IPS-18a (cell line): ENCODE measurements at regions not wholly inside any gene's neighbourhood (a gene's known extent, or its start where the extent isn't known, plus 50 kb on each side); places are given as distances from the start of the nearest gene placed in this dataset.

ENCODE experiments used
- H3K27ac ChIP-seq: one replicate; pipeline ENCODE4 v1.5.1; 2013; ENCODE audit warnings: low read length
- H3K27me3 ChIP-seq: one replicate; pipeline ENCODE4 v1.6.1; 2013; ENCODE audit warnings: mild to moderate bottlenecking, low read length; ENCODE audit not compliant: control insufficient read depth, insufficient read depth
- H3K36me3 ChIP-seq: one replicate; pipeline ENCODE4 v1.6.1; 2013; ENCODE audit warnings: low read depth, low read length; ENCODE audit not compliant: control insufficient read depth
- H3K4me1 ChIP-seq: one replicate; pipeline ENCODE4 v1.6.1; 2013; ENCODE audit warnings: low read depth, low read length; ENCODE audit not compliant: control insufficient read depth
- H3K4me3 ChIP-seq: one replicate; pipeline ENCODE4 v1.5.1; 2013; ENCODE audit warnings: low read length
- H3K9ac ChIP-seq: one replicate; pipeline ENCODE4 v1.6.1; 2013; ENCODE audit warnings: mild to moderate bottlenecking, low read length, moderate library complexity
- H3K9me3 ChIP-seq: one replicate; pipeline ENCODE4 v1.6.1; 2013; ENCODE audit warnings: low read depth, low read length; ENCODE audit not compliant: control insufficient read depth

DNA sequence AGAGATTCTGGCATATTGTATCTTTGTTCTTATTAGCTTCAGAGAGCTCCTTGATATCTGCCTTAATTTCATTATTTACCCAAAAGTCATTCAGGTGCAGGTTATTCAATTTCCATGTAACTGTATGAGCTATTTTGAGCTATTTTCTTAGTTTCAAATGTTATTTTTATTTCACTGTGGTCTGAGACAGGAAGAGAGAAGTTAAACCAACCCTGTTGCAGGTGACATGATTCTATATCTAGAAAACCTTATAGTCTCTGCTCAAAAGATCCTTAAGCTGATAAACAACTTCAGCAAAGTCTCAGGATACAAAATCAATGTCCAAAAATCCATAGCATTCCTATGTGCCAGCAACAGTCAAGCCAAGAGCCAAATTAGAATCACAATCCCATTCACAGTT lies 1644.0 kb upstream of the B3GALT2 start:
- no peaks in the 10 kb centered on the region for H3K9me3 ChIP-seq
- no peak overlapping the region for H3K4me3 ChIP-seq
- no peak overlapping the region for H3K27ac ChIP-seq
- H3K4me1 ChIP-seq: no peaks in the 10 kb centered on the region
- no peaks in the 10 kb centered on the region for H3K36me3 ChIP-seq
- no peaks in the 10 kb centered on the region for H3K27me3 ChIP-seq
- no peak overlapping the region for H3K9ac ChIP-seq

DNA sequence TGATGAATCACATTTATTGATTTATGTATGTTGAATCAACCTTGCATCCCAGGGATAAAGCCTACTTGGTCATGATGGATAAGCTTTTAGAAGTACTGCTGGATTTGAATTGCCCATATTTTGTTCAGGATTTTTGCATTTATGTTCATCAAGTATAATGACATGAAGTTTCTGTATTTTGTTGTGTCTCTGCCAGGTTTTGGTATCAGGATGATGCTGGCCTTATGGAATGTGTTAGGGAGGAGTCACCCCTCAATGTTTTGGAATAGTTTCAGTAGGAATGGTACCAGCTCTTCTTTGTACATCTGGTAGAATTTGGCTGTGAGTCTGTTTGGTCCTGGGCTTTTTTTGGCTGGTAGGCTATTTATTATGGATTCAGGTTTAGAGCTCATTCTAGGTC lies 1643.1 kb upstream of the B3GALT2 start:
- H3K27me3 ChIP-seq: no peaks in the 10 kb centered on the region
- H3K9ac ChIP-seq: no peak overlapping the region
- no peaks in the 10 kb centered on the region for H3K9me3 ChIP-seq
- H3K4me3 ChIP-seq: no peak overlapping the region
- H3K27ac ChIP-seq: no peak overlapping the region
- H3K36me3 ChIP-seq: no peaks in the 10 kb centered on the region
- no peaks in the 10 kb centered on the region for H3K4me1 ChIP-seq

DNA sequence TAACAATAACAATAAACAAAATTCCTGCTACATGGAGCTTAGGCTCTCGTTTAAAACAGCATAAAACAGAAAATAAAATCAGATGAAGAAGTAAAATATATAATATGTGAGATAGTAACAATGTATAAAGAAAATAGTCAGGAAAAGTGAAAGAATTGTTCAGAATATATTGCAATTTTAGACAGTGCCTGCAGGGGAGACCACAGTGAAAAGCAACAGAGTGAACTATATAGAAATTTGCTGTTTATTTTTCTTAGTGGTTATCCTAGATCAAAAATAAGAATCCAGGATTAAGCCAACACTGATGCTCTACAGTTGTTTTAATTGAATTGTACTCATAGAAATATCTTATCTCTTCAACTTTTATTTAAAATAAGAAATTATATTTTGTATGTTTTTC lies 1639.0 kb upstream of the B3GALT2 start:
- Histone ChIP-seq H3K4me1 (no peaks in the 10 kb centered on the region), H3K36me3 (no peaks in the 10 kb centered on the region), H3K27me3 (no peaks in the 10 kb centered on the region), H3K9ac (no peak overlapping the region), H3K4me3 (no peak overlapping the region), H3K9me3 (no peaks in the 10 kb centered on the region), H3K27ac (no peak overlapping the region)

DNA sequence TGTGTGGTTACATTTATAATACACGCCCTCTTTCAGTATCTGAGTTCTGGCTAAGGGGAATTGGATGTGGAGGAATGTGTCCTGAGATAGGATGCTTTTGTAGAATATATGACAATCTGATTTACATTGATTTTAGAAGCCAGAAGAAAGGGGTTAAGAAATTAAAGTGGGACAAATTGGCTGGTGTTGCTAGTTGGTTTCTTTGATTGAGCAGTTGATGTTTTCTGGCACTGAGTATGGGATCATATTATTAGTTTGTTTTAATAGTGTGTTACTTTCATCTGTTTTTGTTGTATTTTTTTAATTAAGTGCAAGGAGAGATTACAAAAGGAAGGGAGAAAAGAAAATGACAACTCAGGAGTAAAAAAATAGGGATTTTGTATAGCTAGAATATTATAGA lies 1634.7 kb upstream of the B3GALT2 start:
- H3K4me3 ChIP-seq: no peak overlapping the region
- no peaks in the 10 kb centered on the region for H3K36me3 ChIP-seq
- H3K27ac ChIP-seq: no peak overlapping the region
- no peaks in the 10 kb centered on the region for H3K9me3 ChIP-seq
- no peaks in the 10 kb centered on the region for H3K4me1 ChIP-seq
- no peak overlapping the region for H3K9ac ChIP-seq
- no peaks in the 10 kb centered on the region for H3K27me3 ChIP-seq

DNA sequence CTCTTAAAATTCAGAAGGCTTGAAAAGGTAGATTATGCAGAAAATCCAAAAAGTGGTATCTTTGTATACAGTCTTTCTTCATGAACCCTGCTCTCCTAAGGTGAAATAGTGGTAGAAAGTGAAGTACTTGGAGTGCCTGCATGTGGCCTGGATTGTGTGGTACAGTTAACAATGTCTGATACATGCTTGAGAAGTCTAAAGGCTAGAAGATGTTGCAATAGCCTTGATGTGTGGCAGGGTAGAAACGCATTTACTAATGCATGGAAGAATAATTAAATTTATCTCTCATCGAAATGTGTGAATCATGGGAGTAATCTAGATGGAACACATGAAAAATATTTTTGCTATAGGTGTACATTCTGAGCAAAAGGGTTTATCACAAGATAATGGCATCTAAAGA lies 1632.3 kb upstream of the B3GALT2 start:
- no peaks in the 10 kb centered on the region for H3K4me1 ChIP-seq
- no peaks in the 10 kb centered on the region for H3K27me3 ChIP-seq
- no peak overlapping the region for H3K4me3 ChIP-seq
- H3K9me3 ChIP-seq: no peaks in the 10 kb centered on the region
- no peak overlapping the region for H3K9ac ChIP-seq
- no peaks in the 10 kb centered on the region for H3K36me3 ChIP-seq
- H3K27ac ChIP-seq: no peak overlapping the region

- Histone ChIP-seq H3K36me3 (no peaks in the 10 kb centered on the region), H3K4me3 (no peak overlapping the region), H3K9me3 (no peaks in the 10 kb centered on the region), H3K27ac (no peak overlapping the region), H3K27me3 (no peaks in the 10 kb centered on the region), H3K9ac (no peak overlapping the region), H3K4me1 (no peaks in the 10 kb centered on the region)
Observed at GRCh38 chr1:194816859-194817258, 1630.4 kb upstream of the B3GALT2 start.

- H3K36me3 ChIP-seq: no peaks in the 10 kb centered on the region
- no peaks in the 10 kb centered on the region for H3K9me3 ChIP-seq
- H3K9ac ChIP-seq: no peak overlapping the region
- no peaks in the 10 kb centered on the region for H3K4me1 ChIP-seq
- no peak overlapping the region for H3K4me3 ChIP-seq
- H3K27ac ChIP-seq: no peak overlapping the region
- no peaks in the 10 kb centered on the region for H3K27me3 ChIP-seq
Observed at GRCh38 chr1:194813096-194813495, 1626.7 kb upstream of the B3GALT2 start.

DNA sequence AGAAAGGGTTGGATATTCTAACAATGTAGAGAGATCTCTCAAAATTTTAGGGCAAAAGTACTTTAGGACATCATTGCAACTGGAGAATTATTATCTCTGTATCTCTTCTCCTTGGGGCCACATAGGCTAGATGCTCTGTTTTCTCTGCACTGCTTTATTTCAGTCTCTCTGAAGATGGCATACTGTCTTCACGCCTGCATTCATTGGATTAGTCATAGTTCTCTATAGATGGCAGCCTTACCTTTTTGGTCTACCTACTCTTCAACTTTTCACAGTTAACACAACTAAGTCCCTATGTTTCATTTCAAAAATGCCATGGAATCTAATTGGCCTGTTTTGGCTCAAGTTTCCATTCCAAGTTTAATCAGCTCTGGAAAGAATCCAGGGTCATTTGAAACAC lies 1623.3 kb upstream of the B3GALT2 start:
- H3K9ac ChIP-seq: no peak overlapping the region
- no peaks in the 10 kb centered on the region for H3K9me3 ChIP-seq
- H3K4me3 ChIP-seq: no peak overlapping the region
- H3K36me3 ChIP-seq: no peaks in the 10 kb centered on the region
- H3K4me1 ChIP-seq: no peaks in the 10 kb centered on the region
- H3K27ac ChIP-seq: no peak overlapping the region
- no peaks in the 10 kb centered on the region for H3K27me3 ChIP-seq

GRCh38 chr1:194809215-194809614 lies 1622.8 kb upstream of the B3GALT2 start:
- Histone ChIP-seq H3K4me3 (no peak overlapping the region), H3K9me3 (no peaks in the 10 kb centered on the region), H3K4me1 (no peaks in the 10 kb centered on the region), H3K9ac (no peak overlapping the region), H3K27me3 (no peaks in the 10 kb centered on the region), H3K27ac (no peak overlapping the region), H3K36me3 (no peaks in the 10 kb centered on the region)

- H3K9me3 ChIP-seq: no peaks in the 10 kb centered on the region
- no peaks in the 10 kb centered on the region for H3K36me3 ChIP-seq
- no peaks in the 10 kb centered on the region for H3K27me3 ChIP-seq
- H3K4me1 ChIP-seq: no peaks in the 10 kb centered on the region
- H3K9ac ChIP-seq: no peak overlapping the region
- H3K4me3 ChIP-seq: no peak overlapping the region
- H3K27ac ChIP-seq: no peak overlapping the region
Observed at GRCh38 chr1:194807530-194808220, 1621.3 kb upstream of the B3GALT2 start.

- H3K4me1 ChIP-seq: no peaks in the 10 kb centered on the region
- no peak overlapping the region for H3K27ac ChIP-seq
- no peak overlapping the region for H3K9ac ChIP-seq
- H3K27me3 ChIP-seq: no peaks in the 10 kb centered on the region
- no peaks in the 10 kb centered on the region for H3K9me3 ChIP-seq
- no peaks in the 10 kb centered on the region for H3K36me3 ChIP-seq
- H3K4me3 ChIP-seq: no peak overlapping the region
Observed at GRCh38 chr1:194802572-194802971, 1616.2 kb upstream of the B3GALT2 start.

DNA sequence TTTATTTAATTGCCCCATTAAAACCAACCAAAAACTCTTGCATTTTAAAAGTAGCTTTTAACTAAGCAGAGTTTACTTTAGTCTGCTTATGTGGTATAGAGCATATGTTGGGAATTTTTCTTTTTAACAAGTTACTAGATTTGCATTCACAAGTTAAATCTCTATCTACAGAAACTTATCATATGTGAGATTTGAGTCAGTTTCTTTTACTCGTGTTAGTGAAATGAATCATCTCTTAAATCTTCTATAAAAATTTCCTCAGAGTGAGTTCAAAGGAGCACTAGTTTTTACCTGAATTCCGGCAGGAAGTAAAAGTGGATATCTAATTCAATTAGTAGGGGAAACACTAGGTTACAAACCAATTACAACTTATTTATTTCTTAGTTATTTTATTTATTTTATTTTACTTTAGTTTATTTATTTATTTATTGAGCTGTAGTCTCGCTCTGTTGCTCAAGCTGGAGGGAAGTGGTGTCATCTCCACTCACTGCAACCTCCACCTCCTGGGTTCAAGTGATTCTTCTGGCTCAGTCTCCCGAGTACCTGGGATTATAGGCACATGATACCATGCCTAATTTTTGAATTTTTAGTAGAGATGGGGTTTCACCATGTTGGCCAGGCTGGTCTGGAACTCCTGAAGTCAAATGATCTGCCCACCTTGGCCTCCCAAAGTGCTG lies 1609.6 kb upstream of the B3GALT2 start:
- no peak overlapping the region for H3K4me3 ChIP-seq
- H3K36me3 ChIP-seq: no peaks in the 10 kb centered on the region
- no peaks in the 10 kb centered on the region for H3K9me3 ChIP-seq
- H3K4me1 ChIP-seq: no peaks in the 10 kb centered on the region
- H3K9ac ChIP-seq: no peak overlapping the region
- no peaks in the 10 kb centered on the region for H3K27me3 ChIP-seq
- no peak overlapping the region for H3K27ac ChIP-seq
